NT2/D1 (cell line): ENCODE measurements at regions not wholly inside any gene's neighbourhood (a gene's known extent, or its start where the extent isn't known, plus 50 kb on each side); places are given as distances from the start of the nearest gene placed in this dataset.

Experiments
- SUZ12 ChIP-seq: IDR thresholded peaks from 2 replicates; pipeline ENCODE4 v1.6.1; 2011; ENCODE audit not compliant: insufficient read length, insufficient read depth; ENCODE audit errors: extremely low read depth
- YY1 ChIP-seq: IDR thresholded peaks from 2 replicates; pipeline ENCODE4 v1.6.1; 2011; ENCODE audit not compliant: insufficient read length, insufficient read depth
- ZNF274 ChIP-seq: IDR thresholded peaks from 2 replicates; pipeline ENCODE4 v1.6.1; 2011; ENCODE audit warnings: mild to moderate bottlenecking, low read depth, low read length

- no peak for TF ChIP-seq SUZ12
- TF ChIP-seq YY1, result no peak
- TF ChIP-seq ZNF274, result no peak
These were observed 1260.0 kb downstream of the BRINP3 start for GRCh38 chr1:189217646-189218045.
